SK-N-SH treated with all-trans-retinoic acid at 6 μM for 48 hours (cell line): ENCODE measurements at regions not wholly inside any gene's neighbourhood (a gene's known extent, or its start where the extent isn't known, plus 50 kb on each side); places are given as distances from the start of the nearest gene placed in this dataset.

Experiments used
- ARNTL ChIP-seq: fragments of 450-650 bp; formaldehyde crosslinking; IDR thresholded peaks from 2 replicates; pipeline ENCODE4 v1.5.0; 2020; ENCODE audit warnings: low read depth, mild to moderate bottlenecking, moderate library complexity, borderline replicate concordance
- CREB5 ChIP-seq: fragments of 250-450 bp; sonication (Bioruptor Pico); IDR thresholded peaks from 2 replicates; pipeline ENCODE4 v1.5.1; 2020; ENCODE audit warnings: low read depth, mild to moderate bottlenecking, moderate library complexity
- PATZ1 ChIP-seq: fragments of 250-450 bp; sonication (Bioruptor Pico); IDR thresholded peaks from 2 replicates; pipeline ENCODE4 v1.8.0; 2020; ENCODE audit warnings: mild to moderate bottlenecking, moderate library complexity, borderline replicate concordance
- POU6F1 ChIP-seq: fragments of 250-450 bp; sonication (Bioruptor Pico); IDR thresholded peaks from 2 replicates; pipeline ENCODE4 v1.8.0; 2021; ENCODE audit warnings: low read depth, mild to moderate bottlenecking, moderate library complexity, borderline replicate concordance
- PPARA ChIP-seq: fragments of 250-450 bp; sonication (Bioruptor Pico); IDR thresholded peaks from 2 replicates; pipeline ENCODE4 v1.5.0; 2020; ENCODE audit warnings: mild to moderate bottlenecking, borderline replicate concordance
- ZFP3 ChIP-seq: fragments of 250-450 bp; sonication (Bioruptor Pico); IDR thresholded peaks from 2 replicates; pipeline ENCODE4 v1.5.0; 2020; ENCODE audit warnings: mild to moderate bottlenecking, moderate library complexity

GRCh38 chr6:3569816-3570215, 113.0 kb upstream of the SLC22A23 start:
- TF ChIP-seq ARNTL (CRISPR knock-in tag): no peak
- TF ChIP-seq CREB5: no peak
- TF ChIP-seq POU6F1 (CRISPR knock-in tag): no peak
- TF ChIP-seq PATZ1 (CRISPR knock-in tag): no peak
- no peak for TF ChIP-seq ZFP3
- TF ChIP-seq PPARA: no peak
